C1 segment of cervical spinal cord (tissue), 14 donors: ENCODE measurements at regions not wholly inside any gene's neighbourhood (a gene's known extent, or its start where the extent isn't known, plus 50 kb on each side); places are given as distances from the start of the nearest gene placed in this dataset.
A peak's percentile ranks its signal among the peaks of the same experiment; 100 is the strongest.

Experiments used
- DNase-seq, 14 donors: peaks; one replicate each; lab custom pipeline; 2025; lab: John Stamatoyannopoulos, UW

GRCh38 chr3:5304789-5305683 lies 117.5 kb downstream of the EDEM1 start:
- peak in 5 of 14 donors; percentile 1 to 13 (median 6) for DNase-seq

GRCh38 chr3:5305684-5305989 lies 118.1 kb downstream of the EDEM1 start:
- DNase-seq = no peak

GRCh38 chr3:5309171-5309570 lies 121.7 kb downstream of the EDEM1 start:
- DNase-seq = no peak

- no peak for DNase-seq
Observed at GRCh38 chr3:5309602-5310001, 122.1 kb downstream of the EDEM1 start.

- DNase-seq = no peak
Observed at GRCh38 chr3:5310509-5310908, 123.0 kb downstream of the EDEM1 start.

GRCh38 chr3:5312290-5312689 lies 124.8 kb downstream of the EDEM1 start:
- no peak for DNase-seq

- DNase-seq = no peak
Observed at GRCh38 chr3:5314897-5315296, 127.4 kb downstream of the EDEM1 start.

GRCh38 chr3:5317557-5317956 lies 130.1 kb downstream of the EDEM1 start:
- no peak for DNase-seq

- DNase-seq = no peak
Observed at GRCh38 chr3:5319454-5319853, 131.9 kb downstream of the EDEM1 start.

GRCh38 chr3:5321666-5322340 lies 134.3 kb downstream of the EDEM1 start:
- DNase-seq = no peak

GRCh38 chr3:5324780-5325179 lies 137.3 kb downstream of the EDEM1 start:
- no peak for DNase-seq

GRCh38 chr3:5330152-5330810 lies 142.8 kb downstream of the EDEM1 start:
- DNase-seq = no peak

GRCh38 chr3:5331567-5332269 lies 144.2 kb downstream of the EDEM1 start:
- no peak for DNase-seq

- no peak for DNase-seq
Observed at GRCh38 chr3:5332270-5332956, 144.9 kb downstream of the EDEM1 start.

GRCh38 chr3:5339967-5340535 lies 152.5 kb downstream of the EDEM1 start:
- no peak for DNase-seq

GRCh38 chr3:5341610-5342009 lies 154.1 kb downstream of the EDEM1 start:
- no peak for DNase-seq

GRCh38 chr3:5343459-5343858 lies 156.0 kb downstream of the EDEM1 start:
- DNase-seq = peak in 1 of 14 donors; percentile 6

GRCh38 chr3:5344707-5345106 lies 157.2 kb downstream of the EDEM1 start:
- no peak for DNase-seq

GRCh38 chr3:5347486-5347885 lies 160.0 kb downstream of the EDEM1 start:
- no peak for DNase-seq

GRCh38 chr3:5348229-5348902 lies 160.9 kb downstream of the EDEM1 start:
- DNase-seq = no peak
